ENCODE measurements at regions not wholly inside any gene's neighbourhood (a gene's known extent, or its start where the extent isn't known, plus 50 kb on each side); places are given as distances from the start of the nearest gene placed in this dataset.
"Not testable (repeated sequence)": the region's sequence is repeated elsewhere in the genome, so short reads cannot be mapped to it uniquely, and the experiment has no call there.

DNA sequence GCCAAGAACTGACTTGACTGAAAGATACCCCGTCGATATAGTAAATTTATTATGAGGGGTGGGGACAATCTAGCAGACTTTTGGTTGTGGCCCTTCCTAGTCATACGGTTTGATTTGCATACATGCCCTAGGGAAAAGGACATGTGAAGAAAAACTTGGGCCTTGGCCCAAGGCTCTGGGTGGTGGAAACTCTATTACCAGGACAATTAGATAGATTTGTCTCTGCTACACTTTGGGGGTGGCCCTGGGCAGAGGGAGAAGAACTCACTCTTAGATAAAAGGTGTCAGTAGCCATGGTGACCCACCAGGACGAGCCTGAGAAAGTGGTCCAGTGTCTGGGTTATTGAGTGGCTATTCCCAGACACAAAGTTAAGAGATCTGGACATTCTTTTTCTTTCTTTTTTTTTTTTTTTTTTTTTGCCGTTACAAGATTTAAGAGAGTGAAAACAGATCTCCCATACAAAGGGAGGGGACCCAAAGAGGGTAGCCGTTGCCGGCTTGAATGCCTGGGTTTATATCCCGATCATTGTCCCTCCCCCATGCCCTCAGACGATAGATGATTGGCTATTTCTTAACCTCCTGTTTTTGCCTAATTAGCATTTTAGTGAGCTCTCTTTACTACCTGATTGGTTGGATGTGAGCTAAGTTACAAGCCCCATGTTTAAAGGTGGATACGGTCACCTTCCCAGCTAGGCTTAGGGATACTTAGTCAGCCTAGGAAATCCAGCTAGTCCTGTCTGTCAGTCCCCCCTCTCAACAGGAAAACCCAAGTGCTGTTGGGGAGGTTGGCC, 96.4 kb upstream of the SMAD3 start:
- no peak for DNase-seq

DNA sequence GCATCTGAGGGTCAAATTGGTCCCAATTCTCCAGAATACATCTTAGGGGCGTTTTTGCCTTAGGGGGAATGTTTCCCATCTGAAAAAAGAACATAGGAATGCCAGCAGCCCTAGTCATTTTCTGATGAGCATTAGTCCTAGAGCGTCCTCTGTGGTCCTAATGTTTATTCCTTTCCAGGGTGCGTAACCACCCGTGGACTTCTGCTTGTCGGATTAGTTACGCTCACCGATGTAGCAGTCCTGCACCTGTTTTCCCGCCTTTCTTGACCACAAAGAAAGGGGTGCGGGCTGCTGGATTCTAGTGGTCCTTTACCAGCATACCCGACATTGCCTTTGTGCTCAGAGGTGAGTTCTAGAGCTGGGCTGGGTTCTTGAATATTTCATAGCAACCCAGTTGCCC, 91.3 kb upstream of the SMAD3 start:
- DNase-seq = not testable (repeated sequence)

DNA sequence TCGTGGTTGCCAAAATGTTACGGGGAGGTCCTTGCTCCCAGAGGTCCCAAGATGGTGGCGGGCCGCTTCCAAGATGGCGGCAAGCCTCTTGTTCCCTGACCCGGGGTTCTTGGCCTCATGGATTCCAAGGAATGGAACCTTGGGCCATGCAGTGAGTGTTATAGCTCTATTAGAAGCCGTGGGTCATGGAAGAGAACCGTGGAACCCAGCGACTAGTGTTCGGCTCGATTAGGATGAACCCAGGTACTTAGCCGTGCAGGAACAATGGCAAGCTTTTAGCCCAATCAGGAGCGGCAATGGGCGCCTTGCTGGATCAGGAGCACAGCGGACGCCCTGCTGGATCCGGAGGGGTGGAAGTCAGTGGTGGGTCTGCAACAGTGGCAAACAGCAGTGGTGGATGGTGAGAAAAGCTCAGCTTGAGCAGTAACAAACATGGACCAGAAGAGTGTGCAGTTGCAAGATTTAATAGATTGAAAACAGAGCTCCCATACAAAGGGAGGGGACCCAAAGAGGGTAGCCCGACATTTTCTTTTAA, 89.2 kb upstream of the SMAD3 start:
- DNase-seq = not testable (repeated sequence)

DNA sequence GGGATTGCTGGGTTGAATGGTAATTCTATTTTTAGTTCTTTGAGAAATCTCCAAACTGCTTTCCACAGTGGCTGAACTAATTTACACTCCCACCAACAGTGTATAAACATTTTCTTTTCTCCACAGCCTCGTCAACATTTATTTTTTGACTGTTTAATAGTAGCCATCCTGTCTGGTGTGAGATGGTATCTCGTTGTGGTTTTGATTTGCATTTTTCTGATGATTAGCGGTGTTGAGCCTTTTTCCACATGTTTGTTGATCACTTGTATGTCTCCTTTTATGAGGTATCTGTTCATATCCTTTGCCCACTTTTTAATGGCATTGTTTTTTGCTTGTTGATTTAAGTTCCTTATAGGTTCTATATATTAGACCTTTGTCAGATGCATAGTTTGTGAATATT, 85.1 kb upstream of the SMAD3 start:
- not testable (repeated sequence) for DNase-seq

DNA sequence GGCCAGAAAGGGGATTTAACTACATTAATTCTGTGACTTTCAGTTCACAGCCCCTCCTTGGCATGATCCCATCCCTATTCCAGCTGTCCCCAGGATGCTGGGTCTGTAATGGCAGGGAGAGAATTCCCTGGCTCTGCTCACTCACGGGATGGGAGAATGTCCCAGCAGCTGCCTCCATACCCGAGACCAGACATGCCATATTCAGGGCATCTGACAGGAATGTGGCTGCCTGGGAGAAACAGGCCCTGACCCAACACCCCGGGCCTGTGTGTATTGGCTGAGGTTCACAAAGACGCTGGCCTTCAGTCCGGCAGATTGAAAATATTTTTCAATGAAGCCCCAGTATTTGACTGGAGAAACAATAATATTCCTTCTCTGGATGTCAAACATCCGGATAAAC, 83.6 kb upstream of the SMAD3 start:
- no peak for DNase-seq

DNA sequence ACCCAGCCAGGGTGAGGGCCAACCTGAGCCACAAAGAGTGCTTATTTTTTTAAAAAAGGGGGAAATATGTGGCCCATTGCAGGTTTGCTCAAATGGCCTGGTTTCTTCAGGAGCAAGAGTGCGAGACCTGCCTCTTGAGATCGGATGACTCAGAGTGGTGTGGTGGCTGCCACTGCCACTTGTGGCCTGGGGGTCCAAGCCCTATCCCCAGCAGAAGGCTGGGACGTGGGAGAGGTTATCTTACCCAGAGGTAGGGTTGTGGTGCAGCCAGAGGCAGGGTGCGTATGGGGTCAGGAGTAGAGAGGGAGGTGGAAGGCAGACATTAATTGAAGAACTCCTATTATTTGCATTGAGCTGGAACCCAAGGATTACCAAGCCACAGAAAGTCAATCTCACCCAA, 83.2 kb upstream of the SMAD3 start:
- DNase-seq = no peak

DNA sequence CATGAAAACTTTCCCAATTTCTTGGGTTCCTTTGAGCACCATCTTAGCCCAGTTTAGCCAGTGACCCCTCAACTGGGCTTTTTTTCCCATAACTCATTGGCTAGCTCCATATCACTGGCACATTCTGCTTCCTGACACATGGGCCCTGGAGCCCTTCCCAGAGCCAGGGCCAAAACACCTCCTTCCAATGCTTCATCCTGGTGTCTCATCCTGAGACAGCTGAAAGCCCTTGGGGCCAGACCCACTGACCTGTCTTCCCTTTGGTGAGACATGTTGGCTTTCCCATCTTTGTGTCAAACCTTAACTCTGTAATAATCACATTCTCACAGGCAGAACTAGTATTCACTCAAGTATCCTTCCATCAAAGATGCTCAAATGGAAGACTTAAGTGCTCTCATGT, 82.6 kb upstream of the SMAD3 start:
- no peak for DNase-seq

DNA sequence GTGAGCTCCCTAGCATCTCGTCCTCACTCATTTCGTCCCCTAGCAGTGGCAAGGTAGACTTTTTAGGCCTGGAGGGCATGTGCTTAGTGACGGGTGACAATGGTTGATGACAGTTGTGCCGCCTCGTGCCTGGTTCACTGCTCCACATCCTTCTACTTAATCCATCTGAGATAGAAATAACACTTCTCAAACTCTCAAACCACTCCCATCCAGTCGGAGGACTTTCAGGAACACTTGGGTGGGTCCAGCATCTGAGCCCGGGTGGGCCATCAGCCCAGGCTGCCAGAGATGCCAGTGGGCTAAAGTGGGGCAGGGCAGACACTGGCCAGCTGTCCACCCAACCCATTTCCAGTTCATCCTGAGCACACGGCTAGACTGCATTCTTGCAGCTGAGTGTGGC, 79.7 kb upstream of the SMAD3 start:
- no peak for DNase-seq

DNA sequence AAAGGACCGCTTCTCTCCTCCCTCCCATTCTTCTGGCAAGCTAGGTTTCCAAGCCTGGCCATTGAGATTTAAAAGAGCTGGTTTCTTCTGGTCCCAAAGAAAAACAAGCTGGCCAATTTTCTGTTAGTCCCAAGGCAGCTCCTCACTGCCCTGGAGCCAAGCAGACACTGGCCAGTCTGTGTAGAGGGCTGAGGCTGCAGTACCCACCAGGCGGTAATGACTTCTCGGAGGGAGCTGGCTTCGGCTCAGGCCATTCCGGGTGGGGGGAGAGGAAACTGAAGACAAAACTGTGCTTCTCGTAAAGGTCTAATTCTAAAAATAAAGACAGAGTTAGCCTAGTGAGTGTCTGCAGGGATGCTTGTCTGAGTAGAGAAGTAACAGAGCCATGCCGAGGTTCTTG, 78.5 kb upstream of the SMAD3 start:
- no peak for DNase-seq

DNA sequence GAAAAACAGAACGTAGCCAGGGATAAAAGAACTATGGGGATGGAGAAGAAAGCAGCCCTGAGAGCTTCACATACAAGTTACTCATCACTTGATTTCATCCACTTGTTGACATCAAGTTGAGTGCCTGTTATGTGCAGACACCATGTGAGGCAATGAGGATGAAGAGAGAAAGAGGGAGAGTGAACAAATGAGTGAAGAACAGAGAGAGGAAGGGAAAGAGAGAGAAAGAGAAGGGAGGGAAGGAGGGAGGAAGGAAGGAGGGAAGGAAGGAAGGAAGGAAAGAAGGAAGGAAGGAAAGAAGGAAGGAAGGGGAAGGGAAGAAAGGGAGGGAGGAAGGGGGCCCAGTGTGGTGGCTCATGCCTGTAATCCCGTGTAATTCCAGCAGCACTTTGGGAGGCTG, 72.3 kb upstream of the SMAD3 start:
- no peak for DNase-seq

DNA sequence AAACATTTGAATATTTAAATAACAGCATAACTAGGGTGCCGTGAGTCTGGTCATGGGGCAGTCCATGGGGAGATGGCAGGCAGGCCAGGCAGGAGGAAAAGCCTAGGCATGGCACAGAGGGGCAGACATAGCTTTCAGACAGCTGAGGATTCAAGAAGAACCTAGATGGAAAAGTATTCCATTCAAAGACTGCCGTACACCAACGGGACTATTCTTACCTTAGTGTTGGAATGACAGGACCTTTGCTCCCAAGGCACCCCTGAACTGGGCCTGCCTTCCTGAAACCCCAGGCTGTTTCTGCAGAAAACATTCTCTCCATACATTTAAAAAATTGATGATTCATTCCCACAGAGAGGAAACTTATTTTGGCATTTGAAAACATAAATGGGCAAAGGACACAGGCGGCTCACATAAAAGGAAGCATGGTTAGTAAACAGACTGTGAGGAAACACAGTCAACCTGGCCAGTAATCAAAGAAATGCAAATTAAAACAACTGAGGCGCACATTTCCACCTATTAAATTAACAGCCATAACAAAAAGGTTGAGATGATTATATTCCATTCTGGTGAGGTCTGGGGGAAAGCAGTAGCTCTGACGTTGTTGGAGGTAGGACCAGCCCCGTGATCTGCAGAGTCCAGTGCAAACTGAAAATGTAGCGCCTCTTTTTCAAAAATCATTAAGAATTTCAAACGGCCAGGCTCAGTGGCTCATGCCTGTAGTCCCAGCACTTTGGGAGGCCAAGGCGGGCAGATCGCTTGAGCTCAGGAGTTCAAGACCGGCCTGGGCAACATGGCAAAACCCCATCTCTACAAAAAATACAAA, 71.3 kb upstream of the SMAD3 start:
- no peak for DNase-seq

DNA sequence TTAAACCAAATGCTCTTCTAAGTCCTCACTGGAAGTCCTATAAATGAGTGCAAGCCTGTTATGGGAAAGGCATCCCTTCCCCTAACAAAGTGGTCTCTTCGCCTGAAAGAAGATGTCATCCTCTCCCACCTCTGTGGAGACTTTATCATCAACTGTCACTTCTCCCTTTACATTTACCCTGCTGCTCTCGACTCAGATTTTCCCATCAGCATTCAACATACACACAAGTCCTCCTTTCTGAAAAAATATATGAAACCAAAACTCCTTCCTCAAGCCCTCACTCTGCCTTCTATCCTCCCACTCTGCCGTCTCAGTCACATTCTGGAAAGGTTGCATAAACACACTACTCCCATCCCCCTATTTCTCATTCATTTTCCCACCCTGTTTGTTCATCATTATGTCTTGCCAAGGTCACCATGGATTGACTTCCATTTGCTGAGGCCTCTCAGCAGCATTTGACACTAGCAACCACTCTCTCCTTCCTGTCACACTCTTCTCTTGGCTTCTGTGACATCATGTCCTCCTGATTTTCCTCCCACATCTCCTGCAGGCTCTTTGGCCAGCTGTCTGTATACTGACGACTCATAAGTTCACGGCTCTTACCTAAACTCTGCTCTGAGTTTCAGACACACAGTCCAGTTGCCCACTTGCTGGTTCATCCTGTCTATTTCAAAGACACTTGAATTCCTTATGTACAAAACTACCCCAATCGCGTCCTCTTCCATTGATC, 70.3 kb upstream of the SMAD3 start:
- DNase-seq = no peak

DNA sequence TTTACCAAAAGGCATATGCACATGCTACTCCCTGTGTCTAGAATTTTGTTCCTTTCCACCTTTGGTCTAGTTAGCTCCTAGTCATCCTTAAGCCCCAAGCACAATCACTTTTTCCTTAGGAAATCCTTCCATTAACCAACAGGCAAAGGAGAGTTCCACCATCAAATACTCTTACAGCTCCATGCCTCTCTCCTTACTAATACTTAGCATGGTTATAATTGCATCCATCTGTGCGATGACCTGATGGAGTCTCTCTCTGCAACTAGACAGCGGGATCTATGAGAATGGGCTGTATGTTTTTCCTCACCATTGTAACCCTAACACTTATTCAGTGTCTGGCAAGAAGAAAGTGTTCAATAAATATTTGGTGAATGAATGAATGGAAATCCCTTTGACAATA, 69.3 kb upstream of the SMAD3 start:
- DNase-seq = no peak

DNA sequence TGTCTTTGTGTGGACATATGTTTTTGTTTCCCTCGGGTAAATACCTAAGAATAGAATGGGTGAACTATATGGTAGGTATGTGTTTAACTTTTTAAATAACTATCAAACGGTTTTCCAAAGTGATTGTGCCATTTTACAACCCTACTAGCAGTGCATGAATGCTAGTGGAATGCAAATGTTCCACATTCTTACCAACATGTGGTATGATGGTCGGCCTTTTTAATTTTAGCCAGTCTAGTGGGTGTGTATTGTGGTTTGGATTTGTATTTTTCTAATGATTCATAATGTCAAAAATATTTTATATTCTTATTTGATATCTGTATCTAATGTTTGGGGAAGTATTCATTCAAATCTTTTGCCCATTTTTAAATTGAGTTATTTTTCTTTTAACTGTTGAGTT, 68.2 kb upstream of the SMAD3 start:
- DNase-seq = no peak

DNA sequence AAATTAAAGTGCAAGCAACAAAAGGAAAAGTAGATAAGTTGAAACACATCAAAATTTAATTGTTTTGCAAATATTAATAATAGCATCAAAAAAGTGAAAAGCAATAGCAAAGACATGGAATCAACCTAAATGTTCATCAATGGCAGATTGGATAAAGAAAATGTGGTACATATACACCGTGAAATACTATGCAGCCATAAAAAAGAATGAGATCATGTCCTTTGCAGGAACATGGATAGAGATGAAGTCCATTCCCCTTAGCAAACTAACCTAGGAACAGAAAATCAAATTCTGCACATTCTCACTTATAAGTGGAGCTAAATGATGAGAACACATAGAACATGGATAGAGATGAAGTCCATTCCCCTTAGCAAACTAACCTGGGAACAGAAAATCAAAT, 67.2 kb upstream of the SMAD3 start:
- not testable (repeated sequence) for DNase-seq

DNA sequence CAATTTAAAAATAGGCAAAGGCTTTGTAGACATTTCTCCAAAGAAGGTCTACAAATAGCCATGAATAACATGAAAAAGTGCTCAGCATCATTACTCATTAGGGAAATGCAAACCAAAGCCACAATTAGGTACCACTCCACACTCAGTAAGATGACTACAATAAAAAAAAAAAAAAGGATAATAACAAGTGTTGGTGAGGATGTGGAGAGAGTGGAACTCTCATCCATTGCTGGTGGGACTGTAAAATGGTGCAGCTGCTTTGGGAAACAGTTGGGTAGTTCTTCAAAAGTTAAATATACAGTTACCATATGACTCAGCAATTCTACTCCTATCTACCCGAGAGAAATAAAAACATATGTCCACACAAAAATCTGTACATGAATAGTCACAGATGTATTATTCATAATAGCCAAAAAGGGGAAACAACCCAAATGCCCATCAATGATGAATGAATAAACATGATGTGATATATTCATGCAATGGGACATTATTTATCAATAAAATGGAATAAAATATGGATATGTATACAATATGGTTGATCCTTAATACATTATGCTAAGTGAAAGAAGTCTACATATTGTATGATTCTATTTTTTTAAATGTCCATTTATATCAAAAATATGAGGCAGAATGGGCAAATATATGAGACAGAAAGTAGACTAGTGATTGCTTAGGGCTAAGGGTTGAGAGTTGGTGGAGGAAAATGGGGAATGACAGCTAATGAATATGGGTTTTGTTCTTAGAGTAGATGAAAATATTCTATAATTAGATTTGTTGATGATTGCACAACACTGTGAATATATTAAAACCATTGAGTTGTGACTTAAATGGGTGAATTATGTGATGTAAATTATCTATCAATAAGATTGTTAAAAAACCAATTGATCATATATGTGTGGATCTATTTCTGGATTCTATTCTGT, 66.1 kb upstream of the SMAD3 start:
- no peak for DNase-seq

DNA sequence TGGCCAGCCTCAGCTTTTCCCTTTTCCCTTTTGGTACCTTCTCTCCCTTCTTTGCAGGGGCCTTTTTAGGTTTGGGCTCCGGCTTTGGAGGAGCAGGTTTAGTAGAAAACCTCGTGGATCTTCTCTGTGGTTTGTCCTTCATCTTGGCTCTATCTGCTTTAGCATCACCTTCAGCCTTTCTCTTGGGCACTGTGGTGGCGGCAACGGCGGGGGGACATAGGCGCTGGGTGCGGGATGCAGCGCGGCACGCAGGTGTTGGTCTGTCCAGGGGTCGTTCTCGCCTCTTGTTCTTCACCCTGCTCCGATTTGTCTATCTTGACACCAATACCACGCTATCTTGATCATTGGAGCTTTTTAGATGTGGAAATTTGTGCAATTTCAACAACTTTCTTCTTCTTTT, 64.5 kb upstream of the SMAD3 start:
- DNase-seq = no peak

DNA sequence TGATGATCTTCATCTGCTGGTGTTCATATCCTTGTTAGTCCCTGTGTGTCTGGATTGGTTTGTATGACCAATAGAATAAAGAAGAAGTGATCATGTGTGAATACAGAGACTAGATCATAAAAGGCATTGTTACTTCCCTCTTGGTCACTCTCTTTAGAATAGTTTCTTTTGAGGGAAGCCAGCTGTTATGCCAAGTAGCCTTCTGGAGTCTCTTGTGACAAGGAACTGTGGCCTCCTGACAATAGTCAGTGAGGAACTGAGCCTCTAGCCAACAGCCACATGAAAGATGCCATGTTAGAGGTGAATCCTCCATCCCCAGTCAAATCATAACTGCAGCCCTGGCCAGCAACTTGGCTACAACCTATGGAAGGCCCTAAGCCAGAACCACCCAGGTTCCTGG, 63.0 kb upstream of the SMAD3 start:
- no peak for DNase-seq

DNA sequence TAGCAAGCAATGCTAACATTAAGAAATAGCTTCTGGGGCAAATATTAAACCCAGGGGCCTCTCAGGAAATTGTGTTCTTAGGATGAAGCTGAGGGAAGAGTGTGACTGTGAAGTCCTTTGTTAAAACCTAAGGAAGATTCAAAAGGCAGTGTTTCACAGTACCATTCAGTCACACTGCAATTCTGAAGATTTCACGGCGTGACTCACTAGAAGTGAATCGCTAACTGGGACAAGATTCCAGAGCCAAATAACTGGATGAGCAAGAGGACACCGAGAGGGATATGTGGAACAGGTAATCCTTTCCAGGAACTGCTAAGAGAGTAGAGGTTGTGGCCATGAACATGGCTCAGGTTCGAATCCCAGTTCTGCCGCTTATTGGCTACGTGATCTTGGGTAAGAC, 61.8 kb upstream of the SMAD3 start:
- DNase-seq = no peak

DNA sequence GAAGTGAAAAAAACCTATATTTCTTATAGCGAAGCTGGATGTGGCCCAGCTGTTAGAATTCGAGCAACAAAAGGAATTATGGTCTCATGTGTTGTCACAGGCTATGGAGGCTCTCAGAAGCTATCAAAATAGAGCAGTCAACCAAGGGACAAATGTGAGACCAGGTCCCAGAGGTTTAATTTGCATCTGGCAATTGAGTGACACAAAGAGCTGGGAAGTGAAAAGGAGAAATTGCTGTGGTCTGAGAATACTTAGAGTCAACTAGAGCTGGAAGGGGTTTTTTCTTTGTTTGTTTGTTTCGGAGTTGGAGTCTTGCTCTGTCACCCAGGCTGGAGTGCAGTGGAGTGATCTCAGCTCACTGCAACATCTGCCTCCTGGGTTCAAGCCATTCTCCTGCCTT, 61.3 kb upstream of the SMAD3 start:
- DNase-seq = no peak

DNA sequence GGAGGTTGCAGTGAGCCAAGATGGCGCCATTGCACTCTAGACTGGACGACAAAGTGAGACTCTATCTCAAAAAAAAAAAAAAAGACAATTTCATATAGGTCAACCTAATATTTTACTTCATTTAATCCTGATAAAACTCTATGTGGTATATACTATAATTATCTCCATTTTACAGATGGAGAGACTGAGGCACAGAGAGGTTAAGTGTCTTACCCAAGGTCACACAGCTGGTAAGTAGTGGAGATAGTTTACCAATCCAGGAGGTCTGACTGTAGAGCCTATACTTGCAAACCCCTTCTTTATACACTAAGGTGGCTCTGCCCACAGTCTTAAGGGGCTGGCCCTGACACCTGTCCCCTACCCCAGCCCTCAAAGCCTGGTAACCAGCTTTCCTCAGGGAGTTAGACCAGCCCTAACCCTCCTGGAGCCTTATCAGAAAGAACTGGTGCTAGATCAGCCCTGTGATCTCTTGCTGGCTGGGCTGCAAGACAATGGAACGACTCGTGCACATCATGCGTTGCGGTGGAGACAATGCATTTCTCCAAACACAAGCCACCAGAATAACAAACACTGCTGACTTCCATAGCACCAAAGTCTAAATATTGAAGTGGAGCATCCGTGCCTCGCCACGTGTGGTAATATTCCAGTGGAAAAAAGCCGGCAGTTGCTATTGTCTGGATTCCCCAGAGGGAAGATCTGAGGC, 60.0 kb upstream of the SMAD3 start:
- DNase-seq = no peak
